NB4 (cell line): ENCODE measurements at regions not wholly inside any gene's neighbourhood (a gene's known extent, or its start where the extent isn't known, plus 50 kb on each side); places are given as distances from the start of the nearest gene placed in this dataset.

ENCODE experiments used
- DNase-seq: peaks from one replicate; pipeline ENCODE4 v3.0.0; 2010; ENCODE audit warnings: low read depth
- H3K4me3 ChIP-seq: one replicate; pipeline ENCODE4 v1.5.1; 2011; ENCODE audit warnings: mild to moderate bottlenecking, low read depth, low read length, moderate library complexity
- MYC ChIP-seq: IDR thresholded peaks from 2 replicates; pipeline ENCODE4 v1.6.1; 2011; ENCODE audit warnings: low read depth, low read length
- POLR2A ChIP-seq: IDR thresholded peaks from 2 replicates; pipeline ENCODE4 v1.6.1; 2011; ENCODE audit warnings: mild to moderate bottlenecking; ENCODE audit not compliant: insufficient read length; ENCODE audit errors: extremely low read depth
- TF ChIP-seq, protein P1 (sequence below): IDR thresholded peaks from one replicate; pipeline ENCODE4 v1.5.1; 2012; ENCODE audit warnings: low read depth, low read length
- TF ChIP-seq, protein P2 (sequence below): IDR thresholded peaks from 2 replicates; pipeline ENCODE4 v1.6.1; 2011; ENCODE audit warnings: low read depth, low read length

DNA sequence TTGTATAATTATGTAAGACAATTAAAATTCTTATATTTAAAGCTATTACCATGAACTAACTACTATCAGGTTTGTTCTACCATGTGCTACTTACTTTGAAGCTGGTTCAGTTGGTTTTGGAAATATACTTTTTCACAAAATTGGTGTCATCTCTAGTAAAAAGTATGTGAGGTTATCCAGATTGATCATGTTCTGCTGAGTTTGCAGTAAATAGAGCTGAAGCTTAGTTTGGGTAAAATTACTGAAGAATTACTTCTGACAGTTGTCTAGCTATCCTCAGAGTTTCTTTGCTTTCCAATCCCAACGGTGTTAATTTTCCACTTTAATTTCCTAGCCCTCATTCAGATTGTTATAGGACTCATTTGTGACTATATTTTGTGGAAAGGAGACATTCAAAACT lies 184.2 kb downstream of the FAT4 start:
- DNase-seq: no peak
- TF ChIP-seq, protein P1, sequence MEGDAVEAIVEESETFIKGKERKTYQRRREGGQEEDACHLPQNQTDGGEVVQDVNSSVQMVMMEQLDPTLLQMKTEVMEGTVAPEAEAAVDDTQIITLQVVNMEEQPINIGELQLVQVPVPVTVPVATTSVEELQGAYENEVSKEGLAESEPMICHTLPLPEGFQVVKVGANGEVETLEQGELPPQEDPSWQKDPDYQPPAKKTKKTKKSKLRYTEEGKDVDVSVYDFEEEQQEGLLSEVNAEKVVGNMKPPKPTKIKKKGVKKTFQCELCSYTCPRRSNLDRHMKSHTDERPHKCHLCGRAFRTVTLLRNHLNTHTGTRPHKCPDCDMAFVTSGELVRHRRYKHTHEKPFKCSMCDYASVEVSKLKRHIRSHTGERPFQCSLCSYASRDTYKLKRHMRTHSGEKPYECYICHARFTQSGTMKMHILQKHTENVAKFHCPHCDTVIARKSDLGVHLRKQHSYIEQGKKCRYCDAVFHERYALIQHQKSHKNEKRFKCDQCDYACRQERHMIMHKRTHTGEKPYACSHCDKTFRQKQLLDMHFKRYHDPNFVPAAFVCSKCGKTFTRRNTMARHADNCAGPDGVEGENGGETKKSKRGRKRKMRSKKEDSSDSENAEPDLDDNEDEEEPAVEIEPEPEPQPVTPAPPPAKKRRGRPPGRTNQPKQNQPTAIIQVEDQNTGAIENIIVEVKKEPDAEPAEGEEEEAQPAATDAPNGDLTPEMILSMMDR: no peak
- TF ChIP-seq, protein P2, sequence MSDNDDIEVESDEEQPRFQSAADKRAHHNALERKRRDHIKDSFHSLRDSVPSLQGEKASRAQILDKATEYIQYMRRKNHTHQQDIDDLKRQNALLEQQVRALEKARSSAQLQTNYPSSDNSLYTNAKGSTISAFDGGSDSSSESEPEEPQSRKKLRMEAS: no peak
- TF ChIP-seq POLR2A (no peak), MYC (no peak)
- H3K4me3 ChIP-seq: no peak overlapping the region

DNA sequence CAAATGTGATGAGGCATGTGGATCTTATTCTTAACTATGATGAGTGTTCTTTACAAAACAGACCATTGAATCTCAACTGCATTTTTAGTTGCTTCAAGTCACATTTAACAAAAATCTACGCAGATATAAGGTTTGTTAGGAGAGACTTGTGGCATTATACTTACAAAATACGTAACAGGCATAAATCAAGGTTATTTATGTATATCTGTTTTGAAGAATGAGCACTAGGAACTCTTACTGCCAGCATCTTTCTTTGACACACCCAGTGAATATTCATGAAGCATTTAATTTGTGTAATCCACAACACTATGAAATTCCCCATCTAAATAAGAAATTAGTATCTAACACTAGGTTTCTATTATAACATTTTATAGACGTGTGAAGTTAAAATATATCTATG lies 186.3 kb downstream of the FAT4 start:
- TF ChIP-seq, protein P1: no peak
- TF ChIP-seq MYC (no peak), POLR2A (no peak)
- TF ChIP-seq, protein P2: no peak
- DNase-seq: no peak
- no peak overlapping the region for H3K4me3 ChIP-seq

DNA sequence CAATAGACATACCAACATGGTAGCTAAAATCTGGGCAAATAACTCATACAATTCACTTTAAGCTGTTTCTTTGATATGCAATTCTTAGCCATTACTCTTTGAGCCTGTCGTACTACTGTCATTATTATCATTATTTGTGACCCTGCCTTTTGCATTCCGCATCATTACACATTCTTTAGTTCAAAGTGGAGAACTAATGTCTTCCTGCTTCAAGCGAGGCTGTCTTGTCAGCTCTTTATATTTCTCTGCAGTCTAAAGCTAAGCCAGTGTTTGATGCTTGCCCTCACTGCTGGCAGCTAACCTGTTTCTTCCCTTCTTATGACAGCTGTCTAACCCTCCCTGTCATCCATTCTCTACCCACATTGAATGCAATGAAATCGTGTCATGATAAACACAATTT lies 186.8 kb downstream of the FAT4 start:
- no peak overlapping the region for H3K4me3 ChIP-seq
- DNase-seq: no peak
- TF ChIP-seq, protein P2: no peak
- TF ChIP-seq MYC (no peak), POLR2A (no peak)
- TF ChIP-seq, protein P1: no peak

DNA sequence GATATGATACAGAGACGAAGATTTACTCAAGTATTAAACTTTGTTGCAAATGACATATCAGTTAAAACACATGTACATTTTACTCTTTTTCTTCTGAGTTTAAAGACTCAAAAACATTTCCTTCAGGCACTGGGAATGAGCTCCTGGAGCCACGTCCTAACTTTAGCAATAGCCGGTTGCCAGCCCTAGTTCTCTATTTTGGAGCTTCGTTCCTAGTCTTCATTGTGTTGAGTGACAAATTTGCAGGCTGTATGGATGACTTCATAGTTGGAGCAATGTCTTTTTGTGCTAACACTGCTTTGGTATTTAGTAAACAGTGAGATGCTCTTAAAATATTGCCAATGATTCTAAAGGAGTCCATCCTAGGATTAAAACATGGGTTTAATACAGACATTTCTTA lies 190.9 kb downstream of the FAT4 start:
- no peak overlapping the region for H3K4me3 ChIP-seq
- DNase-seq: no peak
- TF ChIP-seq POLR2A (no peak), MYC (no peak)
- TF ChIP-seq, protein P1: no peak
- TF ChIP-seq, protein P2: no peak

DNA sequence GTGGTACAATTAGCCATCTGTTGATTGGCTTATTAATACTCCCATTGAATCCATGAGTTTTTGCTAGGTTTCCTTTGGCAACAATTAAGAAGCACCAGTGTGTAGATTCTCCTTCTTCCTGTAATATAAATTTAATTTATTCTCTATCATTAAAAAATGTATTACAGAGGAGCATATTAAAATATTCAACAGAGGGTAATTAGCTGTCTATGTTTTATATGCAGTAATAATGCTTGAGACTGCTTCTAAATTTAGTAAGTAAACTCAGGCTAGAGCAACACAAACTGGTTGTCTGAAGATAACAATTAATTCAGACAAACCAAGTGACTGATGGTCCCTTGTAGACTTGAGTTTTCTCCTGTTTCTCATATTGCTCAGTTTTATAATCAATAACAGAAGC lies 192.4 kb downstream of the FAT4 start:
- TF ChIP-seq MYC: no peak
- TF ChIP-seq, protein P1: no peak
- TF ChIP-seq, protein P2: no peak
- TF ChIP-seq POLR2A: no peak
- DNase-seq: no peak
- H3K4me3 ChIP-seq: no peak overlapping the region

DNA sequence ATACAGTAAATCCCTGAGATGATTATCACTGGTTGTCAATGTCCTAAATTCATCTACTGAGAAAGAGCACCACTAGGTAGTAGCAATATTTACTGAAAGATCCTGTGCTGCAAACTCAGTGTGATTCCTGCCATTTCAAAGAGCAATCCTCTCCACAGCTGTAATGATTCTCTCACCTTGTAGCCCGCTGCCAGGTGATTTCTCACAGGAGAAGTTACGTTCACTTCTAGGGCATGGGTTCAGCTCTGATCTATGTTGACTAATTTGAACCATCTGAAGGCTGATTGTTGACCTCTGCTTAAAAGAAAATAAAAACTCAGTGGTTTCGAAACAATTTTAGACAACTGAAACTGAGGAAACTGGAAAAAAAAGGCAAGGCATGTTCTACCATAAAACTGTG lies 197.0 kb downstream of the FAT4 start:
- H3K4me3 ChIP-seq: no peak overlapping the region
- TF ChIP-seq, protein P2: no peak
- no peak for TF ChIP-seq POLR2A
- TF ChIP-seq, protein P1: no peak
- no peak for TF ChIP-seq MYC
- DNase-seq: no peak
